ENCODE measurements at regions not wholly inside any gene's neighbourhood (a gene's known extent, or its start where the extent isn't known, plus 50 kb on each side); places are given as distances from the start of the nearest gene placed in this dataset.

DNA sequence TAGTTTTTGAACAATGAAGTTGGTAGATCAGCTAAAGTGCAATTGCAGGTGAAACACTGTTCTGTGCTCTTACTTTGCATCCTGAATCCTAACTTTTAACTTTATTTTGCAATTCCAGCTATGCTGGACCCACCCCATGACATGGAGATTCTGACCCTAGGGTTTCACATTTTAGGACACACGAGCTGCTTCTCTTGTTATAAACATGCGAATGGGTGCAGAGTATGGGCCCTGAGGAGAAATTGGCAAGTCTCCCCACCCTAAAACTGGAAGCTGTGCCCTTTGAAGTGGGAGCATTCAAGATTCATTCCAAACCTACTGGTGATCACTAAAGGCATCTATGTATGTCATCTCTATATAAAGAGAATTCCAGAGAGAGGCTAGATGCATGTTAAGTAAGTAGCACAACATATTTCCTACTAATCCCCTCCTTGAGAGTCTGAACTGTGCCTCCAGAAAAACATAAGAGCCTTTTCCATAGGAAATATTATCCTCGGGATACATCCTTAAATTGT is 794.3 kb upstream of the ZEB2 start:
- ChIA-PET POLR2A (ENCODE audit: unreplicated experiment) (no interaction called here), CTCF (no interaction called here)
- Histone ChIP-seq H3K27me3 (ENCODE audit: low read length) (no peaks in the 10 kb centered on the region), H2AFZ (ENCODE audit: low read length) (no peak overlapping the region), H3K9me2 (replicated peaks; ENCODE audit: low read length) (no peaks in the 10 kb centered on the region), H3K4me3 (ENCODE audit: low read length) (no peak overlapping the region), H3F3A (ENCODE audit: low read length, unreplicated experiment) (no peaks in the 10 kb centered on the region), H3K9me3 (ENCODE audit: low read length) (no peaks in the 10 kb centered on the region), H3K36me3 (ENCODE audit: low read depth, low read length) (no peaks in the 10 kb centered on the region), H3K4me2 (ENCODE audit: low read length) (no peak overlapping the region), H3K9ac (ENCODE audit: low read length) (no peak overlapping the region), H4K20me1 (ENCODE audit: low read length) (no peaks in the 10 kb centered on the region), H3K27ac (ENCODE audit: low read length) (no peak overlapping the region), H3K79me2 (ENCODE audit: low read length) (no peaks in the 10 kb centered on the region), H3K4me1 (ENCODE audit: insufficient read depth, low read length) (no peaks in the 10 kb centered on the region)
- intact Hi-C loops (cut with micrococcal nuclease), result no loop called here
- TF ChIP-seq EZH2phosphoT487 (IDR thresholded peaks at IDR 0.05; ENCODE audit: borderline replicate concordance, low read length) (no peak), EZH2 (IDR thresholded peaks at IDR 0.05; ENCODE audit: low read length, unreplicated experiment) (no peak)
- TF ChIP-seq, protein P1, sequence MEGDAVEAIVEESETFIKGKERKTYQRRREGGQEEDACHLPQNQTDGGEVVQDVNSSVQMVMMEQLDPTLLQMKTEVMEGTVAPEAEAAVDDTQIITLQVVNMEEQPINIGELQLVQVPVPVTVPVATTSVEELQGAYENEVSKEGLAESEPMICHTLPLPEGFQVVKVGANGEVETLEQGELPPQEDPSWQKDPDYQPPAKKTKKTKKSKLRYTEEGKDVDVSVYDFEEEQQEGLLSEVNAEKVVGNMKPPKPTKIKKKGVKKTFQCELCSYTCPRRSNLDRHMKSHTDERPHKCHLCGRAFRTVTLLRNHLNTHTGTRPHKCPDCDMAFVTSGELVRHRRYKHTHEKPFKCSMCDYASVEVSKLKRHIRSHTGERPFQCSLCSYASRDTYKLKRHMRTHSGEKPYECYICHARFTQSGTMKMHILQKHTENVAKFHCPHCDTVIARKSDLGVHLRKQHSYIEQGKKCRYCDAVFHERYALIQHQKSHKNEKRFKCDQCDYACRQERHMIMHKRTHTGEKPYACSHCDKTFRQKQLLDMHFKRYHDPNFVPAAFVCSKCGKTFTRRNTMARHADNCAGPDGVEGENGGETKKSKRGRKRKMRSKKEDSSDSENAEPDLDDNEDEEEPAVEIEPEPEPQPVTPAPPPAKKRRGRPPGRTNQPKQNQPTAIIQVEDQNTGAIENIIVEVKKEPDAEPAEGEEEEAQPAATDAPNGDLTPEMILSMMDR (conservative IDR thresholded peaks at IDR 0.05; ENCODE audit: low read depth, low read length), result no peak
- no peak for DNase-seq
- BruUV-seq (replicated peaks), result no TSS peak
- no peak for ATAC-seq

DNA sequence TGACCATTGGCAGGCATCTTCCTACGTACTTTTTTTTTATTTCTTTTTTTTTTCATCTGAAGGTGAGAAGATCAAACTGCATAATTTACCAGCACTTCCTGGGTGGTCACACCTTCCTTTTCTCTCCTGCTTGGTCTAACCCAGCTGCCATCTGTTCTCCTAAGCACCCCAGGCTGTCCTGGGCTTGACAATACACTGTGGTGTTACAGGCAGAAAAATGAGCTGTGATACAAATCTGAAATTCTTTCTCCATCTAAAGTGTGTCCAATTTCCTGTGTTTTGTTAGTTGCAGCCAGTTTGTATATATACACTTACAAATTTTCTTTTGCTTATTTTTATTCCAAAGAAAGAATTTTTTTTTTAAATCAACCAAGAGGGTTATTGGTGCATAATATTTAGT is 786.0 kb upstream of the ZEB2 start:
- no peaks in the 10 kb centered on the region for H3K27me3 ChIP-seq (ENCODE audit: low read length)
- DNase-seq (no peak), ATAC-seq (no peak)
- no peaks in the 10 kb centered on the region for H3F3A ChIP-seq (ENCODE audit: low read length, unreplicated experiment)
- TF ChIP-seq EZH2phosphoT487 (IDR thresholded peaks at IDR 0.05; ENCODE audit: borderline replicate concordance, low read length) (no peak), EZH2 (IDR thresholded peaks at IDR 0.05; ENCODE audit: low read length, unreplicated experiment) (no peak)
- TF ChIP-seq, protein P1 (conservative IDR thresholded peaks at IDR 0.05; ENCODE audit: low read depth, low read length), result no peak
- no peaks in the 10 kb centered on the region for H3K36me3 ChIP-seq (ENCODE audit: low read depth, low read length)
- H3K79me2 ChIP-seq (ENCODE audit: low read length), result no peaks in the 10 kb centered on the region
- H3K4me1 ChIP-seq (ENCODE audit: insufficient read depth, low read length), result no peaks in the 10 kb centered on the region
- no peak overlapping the region for H3K27ac ChIP-seq (ENCODE audit: low read length)
- no peak overlapping the region for H3K9ac ChIP-seq (ENCODE audit: low read length)
- intact Hi-C loops (cut with micrococcal nuclease), result no loop called here
- H3K4me3 ChIP-seq (ENCODE audit: low read length), result no peak overlapping the region
- POLR2A ChIA-PET (ENCODE audit: unreplicated experiment), result no interaction called here
- no peaks in the 10 kb centered on the region for H3K9me2 ChIP-seq (replicated peaks; ENCODE audit: low read length)
- CTCF ChIA-PET, result no interaction called here
- H2AFZ ChIP-seq (ENCODE audit: low read length), result no peak overlapping the region
- no peak overlapping the region for H3K4me2 ChIP-seq (ENCODE audit: low read length)
- BruUV-seq (replicated peaks), result no TSS peak
- no peaks in the 10 kb centered on the region for H4K20me1 ChIP-seq (ENCODE audit: low read length)
- no peaks in the 10 kb centered on the region for H3K9me3 ChIP-seq (ENCODE audit: low read length)

- Histone ChIP-seq H3K4me2 (ENCODE audit: low read length) (no peak overlapping the region), H4K20me1 (ENCODE audit: low read length) (no peaks in the 10 kb centered on the region), H3K4me1 (ENCODE audit: insufficient read depth, low read length) (no peaks in the 10 kb centered on the region), H3K9ac (ENCODE audit: low read length) (no peak overlapping the region), H3K79me2 (ENCODE audit: low read length) (no peaks in the 10 kb centered on the region), H3K36me3 (ENCODE audit: low read depth, low read length) (no peaks in the 10 kb centered on the region), H2AFZ (ENCODE audit: low read length) (no peak overlapping the region), H3K27ac (ENCODE audit: low read length) (no peak overlapping the region), H3K27me3 (ENCODE audit: low read length) (no peaks in the 10 kb centered on the region), H3K9me2 (replicated peaks; ENCODE audit: low read length) (no peaks in the 10 kb centered on the region), H3F3A (ENCODE audit: low read length, unreplicated experiment) (no peaks in the 10 kb centered on the region), H3K4me3 (ENCODE audit: low read length) (no peak overlapping the region), H3K9me3 (ENCODE audit: low read length) (no peaks in the 10 kb centered on the region)
- intact Hi-C loops (cut with micrococcal nuclease), result no loop called here
- BruUV-seq (replicated peaks), result no TSS peak
- ATAC-seq, result no peak
- POLR2A ChIA-PET (ENCODE audit: unreplicated experiment), result no interaction called here
- CTCF ChIA-PET, result no interaction called here
- TF ChIP-seq, protein P1 (conservative IDR thresholded peaks at IDR 0.05; ENCODE audit: low read depth, low read length), result no peak
- TF ChIP-seq EZH2 (IDR thresholded peaks at IDR 0.05; ENCODE audit: low read length, unreplicated experiment), result no peak
- TF ChIP-seq EZH2phosphoT487 (IDR thresholded peaks at IDR 0.05; ENCODE audit: borderline replicate concordance, low read length), result no peak
- no peak for DNase-seq
Observed at GRCh38 chr2:145304501-145304900, 784.6 kb upstream of the ZEB2 start.

Data from PC-3 (cell line).